Iris pigment epithelial cell (primary cell): ENCODE measurements at regions not wholly inside any gene's neighbourhood (a gene's known extent, or its start where the extent isn't known, plus 50 kb on each side); places are given as distances from the start of the nearest gene placed in this dataset.

ENCODE experiments used
- DNase-seq: peaks from one replicate; pipeline ENCODE4 v3.0.0-alpha.2; 2011; ENCODE audit warnings: low read depth

DNA sequence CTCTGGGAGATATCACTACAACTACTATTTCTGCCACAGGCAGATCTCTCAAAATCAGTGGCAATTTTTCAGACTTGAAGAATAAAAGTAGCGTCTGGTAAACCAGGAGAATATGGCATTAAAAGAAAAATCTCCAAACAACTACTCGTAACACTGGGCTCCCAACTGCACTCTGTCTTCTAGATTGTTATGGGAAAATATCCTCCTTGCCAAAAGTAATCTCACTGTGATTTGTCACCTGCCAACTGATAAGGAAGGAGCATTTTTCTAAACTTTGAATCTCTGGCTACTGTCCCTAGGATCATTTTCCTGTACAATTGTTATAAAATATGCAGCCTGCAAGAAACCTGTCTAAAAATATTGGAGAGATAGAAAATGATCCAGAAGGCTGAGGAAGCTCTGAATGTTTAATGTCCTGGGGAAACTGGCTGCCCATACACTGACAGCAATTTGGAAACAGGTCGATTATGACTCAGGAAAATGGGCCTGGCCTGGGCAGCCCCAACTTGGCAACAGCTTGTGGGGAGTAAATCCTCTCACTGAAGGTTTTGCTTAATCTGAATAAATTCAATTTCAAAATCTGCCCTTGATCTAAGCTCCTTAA, 90.5 kb upstream of the DBX1 start:
- no peak for DNase-seq

DNA sequence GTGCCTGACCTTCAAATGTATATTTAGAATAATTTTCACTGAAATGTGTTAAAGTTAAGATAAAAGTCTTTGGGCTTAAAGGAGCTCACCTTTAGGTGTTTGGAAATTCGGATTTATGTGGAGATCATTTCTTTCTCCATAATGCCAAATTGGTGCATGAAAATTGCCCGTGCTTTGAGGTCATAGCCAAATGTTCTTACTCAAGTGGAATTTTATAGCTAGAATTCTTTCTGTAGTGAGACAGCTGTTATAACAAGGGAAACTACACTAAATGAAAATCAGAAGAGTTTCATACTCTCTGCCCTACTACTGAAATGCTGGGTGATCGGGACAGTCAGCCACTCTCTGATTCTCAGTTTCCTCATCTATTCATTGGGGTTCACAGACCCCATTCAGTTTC, 89.5 kb upstream of the DBX1 start:
- no peak for DNase-seq

GRCh38 chr11:20249378-20249777, 89.1 kb upstream of the DBX1 start:
- DNase-seq: no peak

GRCh38 chr11:20248871-20249270, 88.6 kb upstream of the DBX1 start:
- no peak for DNase-seq

- DNase-seq: no peak
Measured at GRCh38 chr11:20248121-20248772, 88.0 kb upstream of the DBX1 start.

GRCh38 chr11:20247591-20248007, 87.3 kb upstream of the DBX1 start:
- no peak for DNase-seq

- no peak for DNase-seq
Measured at GRCh38 chr11:20243974-20244373, 83.7 kb upstream of the DBX1 start.

DNA sequence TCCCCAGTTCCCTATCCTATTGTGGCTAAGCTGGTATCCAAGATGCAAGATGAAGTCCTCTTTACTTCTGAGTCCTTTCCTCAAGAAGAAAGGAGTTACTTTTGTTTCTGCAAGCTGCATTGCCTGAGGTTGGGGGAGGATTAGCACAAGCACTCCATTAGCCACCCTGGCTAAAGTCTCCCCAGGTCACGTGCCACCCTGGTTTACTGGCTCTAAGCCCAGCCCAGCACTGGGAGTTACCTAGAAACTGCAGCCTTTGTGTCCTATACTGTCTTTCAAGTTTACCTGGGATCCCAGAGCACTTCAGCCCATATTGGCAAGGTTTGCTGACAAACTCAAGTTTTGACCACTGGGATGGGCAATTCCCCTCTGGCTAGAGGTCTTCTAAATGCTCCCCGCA, 78.4 kb upstream of the DBX1 start:
- DNase-seq: no peak

GRCh38 chr11:20235164-20235563, 74.9 kb upstream of the DBX1 start:
- no peak for DNase-seq

- DNase-seq: no peak
Measured at GRCh38 chr11:20227631-20228030, 67.4 kb upstream of the DBX1 start.

DNA sequence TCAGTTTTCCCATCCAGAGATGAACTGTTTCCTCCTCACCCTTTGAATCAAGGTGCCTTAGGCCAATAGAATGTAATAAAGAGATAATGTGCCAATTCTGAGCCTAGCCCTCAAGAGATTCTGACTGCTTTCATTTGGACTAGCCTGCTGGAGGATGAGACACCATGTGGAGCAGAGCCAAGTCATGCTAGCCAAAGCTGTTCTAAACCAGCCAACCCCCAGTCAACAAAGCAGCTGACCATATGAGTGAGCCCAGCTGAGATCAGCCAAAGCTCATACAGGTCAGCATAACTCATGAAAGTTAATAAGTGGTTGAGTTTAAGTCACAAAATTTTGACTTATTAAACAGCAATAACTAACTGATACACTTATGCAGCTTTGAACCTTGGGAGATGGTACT, 66.7 kb upstream of the DBX1 start:
- DNase-seq: peak; percentile 10

DNA sequence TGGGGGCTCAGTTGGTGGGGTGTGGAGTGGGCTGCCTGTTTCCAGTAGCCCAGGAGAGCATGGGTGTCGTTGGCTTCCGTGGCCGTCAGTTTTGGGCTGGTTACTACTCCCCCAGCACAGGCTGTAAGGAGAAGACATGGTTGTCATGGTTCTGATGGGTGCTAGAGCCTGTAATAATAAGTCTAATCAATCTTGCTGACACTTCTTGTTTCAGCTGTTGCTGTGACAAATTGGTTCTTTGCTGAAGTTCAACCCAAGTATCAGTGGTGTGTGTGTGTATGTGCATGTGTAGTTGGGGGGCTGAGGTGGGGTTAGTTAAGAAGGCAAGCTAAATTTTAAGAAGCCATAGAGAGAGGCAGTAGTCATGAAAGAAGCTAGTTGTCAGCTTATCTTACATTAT, 61.3 kb upstream of the DBX1 start:
- no peak for DNase-seq

DNA sequence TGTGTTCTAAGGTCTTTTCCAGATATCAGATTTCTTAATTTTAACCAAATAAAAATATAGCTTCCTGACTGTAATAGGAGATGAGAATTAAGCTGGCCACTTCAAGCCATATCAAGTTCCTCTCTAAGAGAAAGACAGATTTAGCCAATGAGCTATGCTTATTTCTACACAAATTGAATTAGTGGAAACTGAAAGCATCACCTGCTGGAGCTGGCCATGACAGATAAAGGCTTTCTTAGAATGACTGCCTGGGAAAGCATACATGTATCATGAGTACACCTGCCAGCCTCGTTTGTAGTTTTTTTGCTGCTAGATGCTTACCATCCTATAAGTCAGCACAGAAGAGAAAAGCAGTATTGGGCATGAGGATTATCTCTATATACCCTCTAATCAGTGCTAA, 53.5 kb upstream of the DBX1 start:
- DNase-seq: no peak

GRCh38 chr11:20211691-20212090, 51.4 kb upstream of the DBX1 start:
- DNase-seq: no peak
